Keratinocyte (primary cell): ENCODE measurements at regions not wholly inside any gene's neighbourhood (a gene's known extent, or its start where the extent isn't known, plus 50 kb on each side); places are given as distances from the start of the nearest gene placed in this dataset.

Source experiments
- DNase-seq: peaks from one replicate; pipeline ENCODE4 v3.0.0-alpha.2; 2011; ENCODE audit warnings: low read depth, missing footprints, low spot score
- FAIRE-seq: peaks from 2 replicates; lab custom pipeline; 2011; peaks lifted over from hg19 to GRCh38; lab: Jason Lieb, UNC
- H2AFZ ChIP-seq: 2 replicates; pipeline ENCODE4 v1.6.0; 2012; ENCODE audit warnings: low read length, control low read depth, inconsistent platforms; ENCODE audit not compliant: control insufficient read depth
- H3K27ac ChIP-seq: 2 replicates; pipeline ENCODE4 v1.5.1; 2011; ENCODE audit warnings: low read length; ENCODE audit not compliant: control insufficient read depth, insufficient read depth
- H3K27me3 ChIP-seq: 3 replicates; pipeline ENCODE4 v1.6.0; 2011; ENCODE audit warnings: low read length; ENCODE audit not compliant: control insufficient read depth, insufficient read depth; ENCODE audit errors: extremely low read depth
- H3K36me3 ChIP-seq, 2 experiments: 2 replicates in 1 of 2; 3 replicates in 1 of 2; pipeline ENCODE4 v1.5.1; 2011; ENCODE audit warnings: low read length in 2 of 2, mild to moderate bottlenecking in 1 of 2; ENCODE audit not compliant: control insufficient read depth in 2 of 2, insufficient read depth in 2 of 2; ENCODE audit errors: extremely low read depth in 1 of 2
- H3K4me1 ChIP-seq: 3 replicates; pipeline ENCODE4 v1.5.1; 2011; ENCODE audit warnings: low read length; ENCODE audit not compliant: control insufficient read depth, insufficient read depth; ENCODE audit errors: extremely low read depth
- H3K4me2 ChIP-seq: 3 replicates; pipeline ENCODE4 v1.6.0; 2011; ENCODE audit warnings: low read depth, low read length; ENCODE audit not compliant: control insufficient read depth, insufficient read depth; ENCODE audit errors: extremely low read depth
- H3K4me3 ChIP-seq, 3 experiments: fragments of 200-600 bp in 1 of 3; sonication (generic) in 1 of 3; 2 replicates in 2 of 3; 3 replicates in 1 of 3; pipeline ENCODE4 v1.5.1; 2011 to 2016; ENCODE audit warnings: low read length in 3 of 3, mild to moderate bottlenecking in 3 of 3, control low read depth in 2 of 3, inconsistent platforms in 1 of 3, low read depth in 1 of 3, mixed read lengths in 1 of 3, mixed run types in 1 of 3, moderate library complexity in 1 of 3; ENCODE audit not compliant: control insufficient read depth in 2 of 3, insufficient read depth in 2 of 3; ENCODE audit errors: extremely low read depth in 1 of 3
- H3K79me2 ChIP-seq: 2 replicates; pipeline ENCODE4 v1.6.0; 2012; ENCODE audit warnings: low read length; ENCODE audit not compliant: control insufficient read depth, insufficient read depth
- H3K9ac ChIP-seq: 3 replicates; pipeline ENCODE4 v1.6.0; 2011; ENCODE audit warnings: low read length; ENCODE audit not compliant: control insufficient read depth, insufficient read depth; ENCODE audit errors: extremely low read depth
- H3K9me1 ChIP-seq: 3 replicates; pipeline ENCODE4 v1.6.0; 2011; ENCODE audit warnings: low read length; ENCODE audit not compliant: control insufficient read depth, insufficient read depth; ENCODE audit errors: extremely low read depth
- H3K9me3 ChIP-seq: 2 replicates; pipeline ENCODE4 v1.5.1; 2012; ENCODE audit warnings: low read depth, low read length; ENCODE audit not compliant: control insufficient read depth
- H4K20me1 ChIP-seq: 3 replicates; pipeline ENCODE4 v1.6.0; 2011; ENCODE audit warnings: low read length; ENCODE audit not compliant: control insufficient read depth, insufficient read depth; ENCODE audit errors: extremely low read depth
- EZH2 ChIP-seq: IDR thresholded peaks from one replicate; pipeline ENCODE4 v1.6.1; 2012; ENCODE audit warnings: inconsistent platforms, mild to moderate bottlenecking, low read length, moderate library complexity
- dilution Hi-C: fragments of 300-500 bp; cut with MboI; formaldehyde crosslinking; loops from one replicate; pipeline ENCODE4 v1.7.0; 2020; ENCODE audit warnings: low sequenced_read_pairs; ENCODE audit not compliant: extremely low pct_ligation_motif_present
- TF ChIP-seq, protein P1 (sequence below), 3 experiments: IDR thresholded peaks in 1 of 3; conservative IDR thresholded peaks in 1 of 3; optimal IDR thresholded peaks in 1 of 3; 2 replicates in 2 of 3; 3 replicates in 1 of 3; pipeline versions ENCODE3 to v1.5.1; 2011; ENCODE audit warnings: low read length in 3 of 3, mild to moderate bottlenecking in 3 of 3, moderate library complexity in 2 of 3, control low read depth in 1 of 3, inconsistent platforms in 1 of 3; ENCODE audit not compliant: insufficient read depth in 2 of 3; ENCODE audit errors: extremely low read depth in 1 of 3

DNA sequence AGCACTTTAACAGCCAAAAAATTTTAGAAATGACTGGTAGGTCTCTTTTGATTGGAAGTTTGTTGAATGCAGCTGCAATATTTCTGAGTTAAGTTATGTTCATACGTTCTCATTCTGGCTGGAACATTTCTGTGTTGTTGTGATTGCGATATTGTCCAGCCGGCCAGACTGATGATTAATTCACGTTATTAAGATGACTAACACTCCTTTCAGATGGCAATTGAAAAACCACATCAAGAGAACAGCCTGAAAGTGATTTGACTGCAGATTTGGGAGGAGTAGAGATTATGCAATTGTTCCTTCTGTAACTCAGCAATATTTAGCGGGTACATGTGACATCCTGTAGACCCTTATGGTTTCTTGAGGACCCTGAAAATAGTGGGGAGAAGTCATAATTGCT is 133.7 kb downstream of the FBXO15 start:
- H3K9me1 ChIP-seq: no peaks in the 10 kb centered on the region
- H3K36me3 ChIP-seq: no peaks in the 10 kb centered on the region
- no peaks in the 10 kb centered on the region for H3K79me2 ChIP-seq
- no peak for TF ChIP-seq EZH2
- TF ChIP-seq, protein P1, sequence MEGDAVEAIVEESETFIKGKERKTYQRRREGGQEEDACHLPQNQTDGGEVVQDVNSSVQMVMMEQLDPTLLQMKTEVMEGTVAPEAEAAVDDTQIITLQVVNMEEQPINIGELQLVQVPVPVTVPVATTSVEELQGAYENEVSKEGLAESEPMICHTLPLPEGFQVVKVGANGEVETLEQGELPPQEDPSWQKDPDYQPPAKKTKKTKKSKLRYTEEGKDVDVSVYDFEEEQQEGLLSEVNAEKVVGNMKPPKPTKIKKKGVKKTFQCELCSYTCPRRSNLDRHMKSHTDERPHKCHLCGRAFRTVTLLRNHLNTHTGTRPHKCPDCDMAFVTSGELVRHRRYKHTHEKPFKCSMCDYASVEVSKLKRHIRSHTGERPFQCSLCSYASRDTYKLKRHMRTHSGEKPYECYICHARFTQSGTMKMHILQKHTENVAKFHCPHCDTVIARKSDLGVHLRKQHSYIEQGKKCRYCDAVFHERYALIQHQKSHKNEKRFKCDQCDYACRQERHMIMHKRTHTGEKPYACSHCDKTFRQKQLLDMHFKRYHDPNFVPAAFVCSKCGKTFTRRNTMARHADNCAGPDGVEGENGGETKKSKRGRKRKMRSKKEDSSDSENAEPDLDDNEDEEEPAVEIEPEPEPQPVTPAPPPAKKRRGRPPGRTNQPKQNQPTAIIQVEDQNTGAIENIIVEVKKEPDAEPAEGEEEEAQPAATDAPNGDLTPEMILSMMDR (optimal IDR thresholded peaks at IDR 0.05 in 1 of 3, IDR thresholded peaks at IDR 0.05 in 1 of 3, conservative IDR thresholded peaks at IDR 0.05 in 1 of 3; ENCODE audit: extremely low read depth in 1 of 3, insufficient read depth in 2 of 3, low read length in 3 of 3): no peak
- no peaks in the 10 kb centered on the region for H4K20me1 ChIP-seq
- DNase-seq (no peak), FAIRE-seq (no peak)
- H3K27ac ChIP-seq: no peak overlapping the region
- no peaks in the 10 kb centered on the region for H3K4me1 ChIP-seq
- no peaks in the 10 kb centered on the region for H3K9me3 ChIP-seq
- no peak overlapping the region for H3K9ac ChIP-seq
- H3K4me3 ChIP-seq: no peak overlapping the region
- dilution Hi-C loops: no loop called here
- no peak overlapping the region for H3K4me2 ChIP-seq
- no peak overlapping the region for H2AFZ ChIP-seq
- H3K27me3 ChIP-seq: no peaks in the 10 kb centered on the region

DNA sequence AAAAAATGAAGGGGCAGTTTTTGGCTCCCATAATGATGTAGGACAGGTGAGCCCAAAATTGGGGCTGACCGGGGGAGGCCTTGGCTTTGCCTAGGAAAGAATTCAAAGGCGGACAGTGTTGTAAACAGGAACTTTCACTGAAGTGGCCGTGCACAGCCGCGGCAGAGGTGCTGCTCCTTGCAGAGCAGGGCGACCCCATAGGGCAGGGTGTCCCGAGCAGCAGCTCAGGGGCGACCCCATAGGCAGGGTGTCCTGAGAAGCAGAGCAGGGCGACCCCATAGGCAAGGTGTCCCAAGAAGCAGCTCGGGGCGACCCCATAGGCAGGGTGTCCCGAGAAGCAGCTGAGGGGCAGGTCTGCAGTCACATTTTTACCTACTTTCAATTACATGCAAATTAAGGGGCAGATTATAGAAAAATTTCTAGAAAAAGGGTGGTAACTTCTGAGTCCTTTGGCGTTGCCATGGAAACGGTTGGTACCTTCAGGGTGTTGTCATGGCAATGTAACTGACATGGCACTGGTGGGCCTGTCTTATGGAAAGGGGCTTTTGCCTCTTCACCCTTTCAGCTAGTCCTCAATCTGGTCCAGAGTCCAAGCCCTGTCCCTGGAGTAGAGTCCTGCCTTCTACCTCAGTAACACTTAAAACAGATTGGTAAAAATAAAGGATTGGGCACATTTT is 134.5 kb downstream of the FBXO15 start:
- no peak overlapping the region for H3K9ac ChIP-seq
- H3K4me1 ChIP-seq: no peaks in the 10 kb centered on the region
- no peaks in the 10 kb centered on the region for H3K9me1 ChIP-seq
- no peaks in the 10 kb centered on the region for H3K79me2 ChIP-seq
- no peak for FAIRE-seq
- no peak overlapping the region for H3K4me2 ChIP-seq
- no peaks in the 10 kb centered on the region for H4K20me1 ChIP-seq
- H2AFZ ChIP-seq: no peak overlapping the region
- no peaks in the 10 kb centered on the region for H3K9me3 ChIP-seq
- H3K4me3 ChIP-seq: no peak overlapping the region
- DNase-seq: no peak
- no peaks in the 10 kb centered on the region for H3K27me3 ChIP-seq
- H3K36me3 ChIP-seq: no peaks in the 10 kb centered on the region
- H3K27ac ChIP-seq: no peak overlapping the region
- TF ChIP-seq, protein P1 (optimal IDR thresholded peaks at IDR 0.05 in 1 of 3, IDR thresholded peaks at IDR 0.05 in 1 of 3, conservative IDR thresholded peaks at IDR 0.05 in 1 of 3; ENCODE audit: extremely low read depth in 1 of 3, insufficient read depth in 2 of 3, low read length in 3 of 3): no peak
- no peak for TF ChIP-seq EZH2
- dilution Hi-C loops: no loop called here
